Neural progenitor cell (in vitro differentiated cells): ENCODE measurements at regions not wholly inside any gene's neighbourhood (a gene's known extent, or its start where the extent isn't known, plus 50 kb on each side); places are given as distances from the start of the nearest gene placed in this dataset.
"Not testable (repeated sequence)": the region's sequence is repeated elsewhere in the genome, so short reads cannot be mapped to it uniquely, and the experiment has no call there.

Experiments used
- DNase-seq: peaks from one replicate; pipeline ENCODE4 v3.0.0-alpha.2; 2016; ENCODE audit warnings: low spot score
- H2AFZ ChIP-seq: fragments of 200-600 bp; sonication (generic); replicated peaks from 2 replicates; pipeline ENCODE4 v1.6.1; 2016; ENCODE audit warnings: antibody characterized with exemption
- H3F3A ChIP-seq: fragments of 200-600 bp; sonication (generic); 2 replicates; pipeline ENCODE4 v1.6.1; 2016; ENCODE audit warnings: antibody characterized with exemption, low read depth
- H3K27ac ChIP-seq: fragments of 200-600 bp; sonication (generic); 2 replicates; pipeline ENCODE4 v1.5.1; 2016; ENCODE audit warnings: mild to moderate bottlenecking
- H3K27me3 ChIP-seq: fragments of 200-600 bp; sonication (generic); 2 replicates; pipeline ENCODE4 v1.6.1; 2016; ENCODE audit warnings: mild to moderate bottlenecking, moderate library complexity
- H3K36me3 ChIP-seq: fragments of 200-600 bp; sonication (generic); 2 replicates; pipeline ENCODE4 v1.5.1; 2016
- H3K4me1 ChIP-seq: fragments of 200-600 bp; sonication (generic); 2 replicates; pipeline ENCODE4 v1.6.1; 2016; ENCODE audit warnings: mixed run types
- H3K4me2 ChIP-seq: fragments of 200-600 bp; sonication (generic); 2 replicates; pipeline ENCODE4 v1.6.1; 2016
- H3K4me3 ChIP-seq: fragments of 200-600 bp; sonication (generic); 2 replicates; pipeline ENCODE4 v1.5.1; 2016
- H3K79me2 ChIP-seq: fragments of 200-600 bp; sonication (generic); 2 replicates; pipeline ENCODE4 v1.6.1; 2016; ENCODE audit warnings: low read depth
- H3K9ac ChIP-seq: fragments of 200-600 bp; sonication (generic); 2 replicates; pipeline ENCODE4 v1.6.1; 2016
- H3K9me3 ChIP-seq: fragments of 200-600 bp; sonication (generic); 2 replicates; pipeline ENCODE4 v1.5.1; 2016; ENCODE audit warnings: low read depth
- H4K20me1 ChIP-seq: fragments of 200-600 bp; sonication (generic); 2 replicates; pipeline ENCODE4 v1.6.1; 2016; ENCODE audit warnings: low read depth
- H3K27ac Mint-ChIP-seq: 3 replicates; pipeline ENCODE4 v1.8.0; 2021; ENCODE audit warnings: mixed read lengths
- H3K27me3 Mint-ChIP-seq: 2 replicates; pipeline ENCODE4 v1.8.0; 2022; ENCODE audit warnings: low read depth, mild to moderate bottlenecking, inconsistent platforms, moderate library complexity, mixed read lengths; ENCODE audit not compliant: insufficient read depth
- H3K36me3 Mint-ChIP-seq: 3 replicates; pipeline ENCODE4 v1.8.0; 2021; ENCODE audit warnings: mixed read lengths
- H3K4me1 Mint-ChIP-seq: 3 replicates; pipeline ENCODE4 v1.8.0; 2021; ENCODE audit warnings: mixed read lengths
- H3K4me3 Mint-ChIP-seq: 3 replicates; pipeline ENCODE4 v1.8.0; 2021; ENCODE audit warnings: mild to moderate bottlenecking, moderate library complexity, mixed read lengths
- H3K9me3 Mint-ChIP-seq: 3 replicates; pipeline ENCODE4 v1.8.0; 2020; ENCODE audit warnings: mixed read lengths
- CTCF ChIP-seq: fragments of 200-600 bp; sonication (generic); IDR thresholded peaks from 2 replicates; pipeline ENCODE4 v1.5.1; 2017; ENCODE audit warnings: antibody characterized with exemption, mild to moderate bottlenecking
- EZH2 ChIP-seq: fragments of 200-600 bp; sonication (generic); IDR thresholded peaks from 2 replicates; pipeline ENCODE4 v1.6.1; 2017; ENCODE audit warnings: antibody characterized with exemption, mild to moderate bottlenecking, moderate library complexity
- EZH2phosphoT487 ChIP-seq: fragments of 200-600 bp; sonication (generic); IDR thresholded peaks from 2 replicates; pipeline ENCODE4 v1.6.1; 2017; ENCODE audit warnings: antibody characterized with exemption

- no peaks in the 10 kb centered on the region for H3K4me1 Mint-ChIP-seq
- H3K79me2 ChIP-seq = no peaks in the 10 kb centered on the region
- no peak overlapping the region for H3K9ac ChIP-seq
- no peaks in the 10 kb centered on the region for H3K36me3 Mint-ChIP-seq
- H3K27me3 ChIP-seq = no peaks in the 10 kb centered on the region
- TF ChIP-seq EZH2 = no peak
- no peak for TF ChIP-seq CTCF
- TF ChIP-seq EZH2phosphoT487 = no peak
- no peaks in the 10 kb centered on the region for H3K9me3 ChIP-seq
- H3K4me3 ChIP-seq = no peak overlapping the region
- H3F3A ChIP-seq = no peaks in the 10 kb centered on the region
- DNase-seq = no peak
- no peak overlapping the region for H3K4me3 Mint-ChIP-seq
- H2AFZ ChIP-seq = no peak overlapping the region
- H3K36me3 ChIP-seq = no peaks in the 10 kb centered on the region
- no peaks in the 10 kb centered on the region for H3K4me1 ChIP-seq
- no peak overlapping the region for H3K4me2 ChIP-seq
- H3K9me3 Mint-ChIP-seq = peaks cover 3% of the 10 kb centered on the region
- H4K20me1 ChIP-seq = no peaks in the 10 kb centered on the region
- H3K27ac ChIP-seq = no peak overlapping the region
- no peaks in the 10 kb centered on the region for H3K27me3 Mint-ChIP-seq
- H3K27ac Mint-ChIP-seq = no peak overlapping the region
These were observed 272.1 kb upstream of the EYS start for GRCh38 chr6:65979120-65979519.

- not testable (repeated sequence) for H3K27ac Mint-ChIP-seq, H3K36me3 Mint-ChIP-seq, H3K79me2 ChIP-seq, H3K4me3 ChIP-seq, H2AFZ ChIP-seq, H3K4me2 ChIP-seq, DNase-seq, H3K27ac ChIP-seq, H3K27me3 ChIP-seq, H3K36me3 ChIP-seq, H3K4me3 Mint-ChIP-seq, H3K9ac ChIP-seq, H3K27me3 Mint-ChIP-seq, H4K20me1 ChIP-seq, H3K4me1 Mint-ChIP-seq, H3F3A ChIP-seq, H3K9me3 Mint-ChIP-seq, H3K9me3 ChIP-seq, H3K4me1 ChIP-seq
These were observed 264.2 kb upstream of the EYS start for GRCh38 chr6:65971252-65971651.

GRCh38 chr6:65964261-65964660, 257.2 kb upstream of the EYS start:
- Histone ChIP-seq H3K27me3 (no peaks in the 10 kb centered on the region), H3K36me3 (no peaks in the 10 kb centered on the region), H3K9me3 (no peaks in the 10 kb centered on the region), H3K4me3 (no peak overlapping the region), H3K4me2 (no peak overlapping the region), H3F3A (no peaks in the 10 kb centered on the region), H4K20me1 (no peaks in the 10 kb centered on the region), H3K4me1 (no peaks in the 10 kb centered on the region), H3K9ac (no peak overlapping the region), H3K79me2 (no peaks in the 10 kb centered on the region), H2AFZ (no peak overlapping the region), H3K27ac (no peak overlapping the region)
- Mint-ChIP-seq H3K9me3 (no peaks in the 10 kb centered on the region), H3K27ac (no peak overlapping the region), H3K4me3 (no peak overlapping the region), H3K4me1 (no peaks in the 10 kb centered on the region), H3K27me3 (no peaks in the 10 kb centered on the region), H3K36me3 (no peaks in the 10 kb centered on the region)
- TF ChIP-seq EZH2phosphoT487 (no peak), EZH2 (no peak), CTCF (no peak)
- no peak for DNase-seq

- no peaks in the 10 kb centered on the region for H3K9me3 ChIP-seq
- no peaks in the 10 kb centered on the region for H4K20me1 ChIP-seq
- H3K4me3 ChIP-seq = no peak overlapping the region
- H3K27ac Mint-ChIP-seq = no peak overlapping the region
- H3K27ac ChIP-seq = no peak overlapping the region
- H3K4me1 ChIP-seq = no peaks in the 10 kb centered on the region
- H3K9ac ChIP-seq = no peak overlapping the region
- no peak for DNase-seq
- no peaks in the 10 kb centered on the region for H3K4me1 Mint-ChIP-seq
- H3K4me3 Mint-ChIP-seq = no peak overlapping the region
- H3K9me3 Mint-ChIP-seq = no peaks in the 10 kb centered on the region
- no peak overlapping the region for H3K4me2 ChIP-seq
- H3F3A ChIP-seq = no peaks in the 10 kb centered on the region
- H3K36me3 ChIP-seq = no peaks in the 10 kb centered on the region
- H3K79me2 ChIP-seq = no peaks in the 10 kb centered on the region
- no peak for TF ChIP-seq CTCF
- no peak for TF ChIP-seq EZH2phosphoT487
- no peak for TF ChIP-seq EZH2
- no peaks in the 10 kb centered on the region for H3K27me3 Mint-ChIP-seq
- no peak overlapping the region for H2AFZ ChIP-seq
- no peaks in the 10 kb centered on the region for H3K36me3 Mint-ChIP-seq
- no peaks in the 10 kb centered on the region for H3K27me3 ChIP-seq
These were observed 248.0 kb upstream of the EYS start for GRCh38 chr6:65955034-65955433.
